ENCODE measurements at regions not wholly inside any gene's neighbourhood (a gene's known extent, or its start where the extent isn't known, plus 50 kb on each side); places are given as distances from the start of the nearest gene placed in this dataset.

GRCh38 chr3:76365275-76365674 lies 579.9 kb upstream of the ZNF717 start:
- Mint-ChIP-seq H3K27me3 (no peaks in the 10 kb centered on the region), H3K4me1 (no peaks in the 10 kb centered on the region), H3K27ac (no peak overlapping the region), H3K9me3 (ENCODE audit: insufficient read depth) (peaks cover 2% of the 10 kb centered on the region), H3K4me3 (no peak overlapping the region)
- Histone ChIP-seq H4K20me1 (ENCODE audit: control insufficient read depth, insufficient read depth, low read length, poor library complexity, severe bottlenecking) (no peaks in the 10 kb centered on the region), H3K27me3 (replicated peaks in 1 of 4; ENCODE audit: control extremely low read depth in 1 of 4, control insufficient read depth in 3 of 4, insufficient read depth in 4 of 4, low read length in 3 of 4) (no peaks in the 10 kb centered on the region), H3K9me3 (ENCODE audit: control extremely low read depth in 1 of 3, control insufficient read depth in 2 of 3, insufficient read depth in 1 of 3, low read length in 2 of 3) (peaks cover 0 to 2% (median 0%) of the 10 kb centered on the region in 3 donors), H3K79me2 (ENCODE audit: control insufficient read depth, insufficient read depth, low read length) (no peaks in the 10 kb centered on the region), H3K36me3 (replicated peaks in 1 of 2; ENCODE audit: control extremely low read depth in 1 of 2, control insufficient read depth in 1 of 2, extremely low read depth in 1 of 2, insufficient read depth in 2 of 2, low read length in 1 of 2) (no peaks in the 10 kb centered on the region), H3K27ac (ENCODE audit: low read length in 2 of 2) (no peak overlapping the region), H3K9ac (ENCODE audit: low read length) (no peak overlapping the region), H3K4me3 (ENCODE audit: control extremely low read depth in 1 of 5, extremely low read depth in 1 of 5, insufficient read depth in 1 of 5, low read depth in 2 of 5, low read length in 4 of 5) (no peak overlapping the region), H2AFZ (ENCODE audit: insufficient read depth, low read depth, low read length, poor library complexity, severe bottlenecking) (no peak overlapping the region), H3K4me1 (ENCODE audit: control insufficient read depth in 2 of 2, insufficient read depth in 2 of 2, low read length in 2 of 2) (no peaks in the 10 kb centered on the region), H3K4me2 (replicated peaks; ENCODE audit: low read depth, low read length, poor library complexity, severe bottlenecking) (no peak overlapping the region)
- ChIA-PET POLR2A (no interaction called here), CTCF (no interaction called here)
- intact Hi-C loops (cut with micrococcal nuclease): no loop called here
- WGBS (ENCODE audit: insufficient coverage): no CpG with 5 or more reads among the region's 3 CpGs
- no peak for TF ChIP-seq CTCF (IDR thresholded peaks at IDR 0.05)
- no peak for TF ChIP-seq EZH2 (IDR thresholded peaks at IDR 0.05; ENCODE audit: borderline replicate concordance, insufficient read depth, low read depth, low read length, poor library complexity, severe bottlenecking)
- no peak for DNase-seq
- no peak for ATAC-seq (ENCODE audit: low read depth)

GRCh38 chr3:76367281-76367680 lies 581.9 kb upstream of the ZNF717 start:
- no peak for DNase-seq
- H3K27ac ChIP-seq (ENCODE audit: low read length in 2 of 2): no peak overlapping the region
- WGBS (ENCODE audit: insufficient coverage): 67% methylated on average over 1 of the region's 2 CpGs
- ChIA-PET POLR2A (no interaction called here), CTCF (no interaction called here)
- no peaks in the 10 kb centered on the region for H3K79me2 ChIP-seq (ENCODE audit: control insufficient read depth, insufficient read depth, low read length)
- H3K36me3 ChIP-seq (replicated peaks in 1 of 2; ENCODE audit: control extremely low read depth in 1 of 2, control insufficient read depth in 1 of 2, extremely low read depth in 1 of 2, insufficient read depth in 2 of 2, low read length in 1 of 2): no peaks in the 10 kb centered on the region
- no peaks in the 10 kb centered on the region for H3K27me3 Mint-ChIP-seq
- no peaks in the 10 kb centered on the region for H3K4me1 Mint-ChIP-seq
- no peak for ATAC-seq (ENCODE audit: low read depth)
- no peaks in the 10 kb centered on the region for H4K20me1 ChIP-seq (ENCODE audit: control insufficient read depth, insufficient read depth, low read length, poor library complexity, severe bottlenecking)
- no peak overlapping the region for H2AFZ ChIP-seq (ENCODE audit: insufficient read depth, low read depth, low read length, poor library complexity, severe bottlenecking)
- H3K9me3 Mint-ChIP-seq (ENCODE audit: insufficient read depth): no peaks in the 10 kb centered on the region
- no peaks in the 10 kb centered on the region for H3K27me3 ChIP-seq (replicated peaks in 1 of 4; ENCODE audit: control extremely low read depth in 1 of 4, control insufficient read depth in 3 of 4, insufficient read depth in 4 of 4, low read length in 3 of 4)
- TF ChIP-seq CTCF (IDR thresholded peaks at IDR 0.05) (no peak), EZH2 (IDR thresholded peaks at IDR 0.05; ENCODE audit: borderline replicate concordance, insufficient read depth, low read depth, low read length, poor library complexity, severe bottlenecking) (no peak)
- H3K4me3 ChIP-seq (ENCODE audit: control extremely low read depth in 1 of 5, extremely low read depth in 1 of 5, insufficient read depth in 1 of 5, low read depth in 2 of 5, low read length in 4 of 5): no peak overlapping the region
- no peak overlapping the region for H3K27ac Mint-ChIP-seq
- H3K4me2 ChIP-seq (replicated peaks; ENCODE audit: low read depth, low read length, poor library complexity, severe bottlenecking): no peak overlapping the region
- no peaks in the 10 kb centered on the region for H3K9me3 ChIP-seq (ENCODE audit: control extremely low read depth in 1 of 3, control insufficient read depth in 2 of 3, insufficient read depth in 1 of 3, low read length in 2 of 3)
- intact Hi-C loops (cut with micrococcal nuclease): no loop called here
- H3K4me1 ChIP-seq (ENCODE audit: control insufficient read depth in 2 of 2, insufficient read depth in 2 of 2, low read length in 2 of 2): no peaks in the 10 kb centered on the region
- H3K4me3 Mint-ChIP-seq: no peak overlapping the region
- no peak overlapping the region for H3K9ac ChIP-seq (ENCODE audit: low read length)
